Renal pelvis (tissue), 1 donor: ENCODE measurements at regions not wholly inside any gene's neighbourhood (a gene's known extent, or its start where the extent isn't known, plus 50 kb on each side); places are given as distances from the start of the nearest gene placed in this dataset.

ENCODE experiments used
- DNase-seq: peaks from one replicate; pipeline ENCODE4 v3.0.0-alpha.2; 2013

DNA sequence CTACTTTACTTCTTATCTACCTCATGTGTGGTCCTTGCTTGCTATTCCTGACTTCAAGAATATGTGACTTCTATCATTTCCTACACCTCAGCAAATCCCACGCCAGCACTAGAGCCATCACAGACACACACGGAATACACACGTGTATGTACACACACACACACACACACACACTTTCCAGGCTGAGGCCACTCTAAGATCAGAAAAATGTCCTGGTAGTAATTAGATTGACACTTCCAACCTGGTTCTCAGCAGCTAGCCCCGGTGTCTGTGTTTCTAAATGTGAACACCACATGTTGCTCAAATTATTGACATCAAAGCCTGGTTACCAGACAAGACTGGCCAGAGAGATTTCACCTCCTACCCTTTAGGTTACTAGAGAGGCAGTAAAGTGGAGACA, 54.1 kb upstream of the SASH1 start:
- no peak for DNase-seq

DNA sequence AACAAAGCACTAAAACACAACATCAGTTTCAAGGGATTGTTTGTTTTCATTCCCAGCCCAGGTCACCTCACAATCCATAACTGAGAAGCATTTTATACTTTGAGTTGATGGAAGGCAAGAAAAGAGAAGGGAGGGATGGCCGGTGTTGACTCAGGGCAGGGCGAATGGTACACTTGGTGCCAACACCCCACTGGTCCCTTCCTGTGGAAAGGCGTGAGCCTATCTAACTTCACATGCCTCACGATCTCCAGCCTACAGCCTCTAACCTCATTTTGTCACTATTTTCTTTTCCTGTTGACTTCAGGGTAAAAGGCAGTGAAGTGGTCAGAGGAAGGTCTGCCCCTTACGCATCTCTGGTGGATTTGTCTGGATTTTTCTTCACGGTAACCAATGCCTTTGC, 53.5 kb upstream of the SASH1 start:
- no peak for DNase-seq

DNA sequence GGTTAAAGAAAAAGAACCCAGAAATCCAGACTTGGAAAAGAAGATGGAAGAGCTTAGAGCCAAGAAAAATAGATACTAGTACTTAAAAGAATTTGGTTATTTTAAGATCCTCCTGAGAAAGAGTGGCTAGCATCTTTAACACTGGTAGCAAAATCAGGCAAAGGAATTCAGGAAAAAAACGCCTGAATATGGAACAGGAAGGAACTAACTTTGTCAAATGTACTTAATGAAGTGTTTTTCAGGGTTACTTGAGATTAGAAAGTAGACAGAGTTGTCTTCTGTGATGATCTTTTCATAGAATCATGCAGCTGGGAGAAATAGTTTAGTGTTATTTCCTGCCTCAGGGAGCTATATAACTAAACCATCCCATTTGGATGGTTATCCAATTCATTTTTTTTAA, 50.8 kb upstream of the SASH1 start:
- no peak for DNase-seq
